ENCODE measurements at regions not wholly inside any gene's neighbourhood (a gene's known extent, or its start where the extent isn't known, plus 50 kb on each side); places are given as distances from the start of the nearest gene placed in this dataset.

DNA sequence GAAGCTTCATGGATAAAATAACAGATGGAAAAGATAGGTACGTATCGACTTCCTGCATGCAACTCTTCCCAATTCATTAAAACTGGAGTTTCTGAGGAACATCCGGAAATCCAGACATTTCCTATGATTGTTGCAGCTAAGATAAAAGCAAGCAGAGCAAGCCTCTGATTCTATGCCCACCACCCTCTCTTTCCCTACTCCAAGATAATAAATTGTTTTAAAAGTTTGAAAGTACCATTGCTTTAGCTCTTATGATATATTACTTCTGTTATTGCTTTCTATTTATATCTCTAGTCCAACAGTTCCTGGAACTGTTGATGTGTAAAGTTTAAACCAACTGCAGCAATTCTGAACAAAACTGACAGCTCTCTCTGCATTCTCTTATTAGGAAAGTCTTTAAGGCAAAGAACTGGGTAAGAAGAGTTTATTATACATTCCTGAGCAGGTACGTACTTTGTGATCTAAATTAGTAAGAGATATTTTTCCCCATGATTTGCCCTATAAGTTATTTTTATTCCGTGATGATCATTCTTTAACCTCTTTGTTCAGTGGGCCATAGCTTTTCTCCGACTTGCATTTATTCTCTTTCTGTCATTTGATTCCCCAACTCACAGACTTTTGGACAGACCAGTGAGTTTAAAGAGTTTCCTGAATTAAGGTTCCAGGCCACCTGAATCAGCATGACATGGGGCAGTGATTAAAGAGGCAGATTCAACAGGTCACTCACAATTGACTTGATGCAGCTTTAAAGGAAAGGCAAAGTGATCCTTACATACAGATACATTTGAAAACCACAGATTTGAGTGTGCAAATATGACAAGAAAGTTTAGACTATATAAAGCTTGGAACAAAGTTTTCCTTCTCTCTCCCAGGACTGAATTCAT, 94.2 kb upstream of the THRB start:
- DNase-seq (ENCODE audit: low read depth) = no peak
- TF ChIP-seq, protein P1, sequence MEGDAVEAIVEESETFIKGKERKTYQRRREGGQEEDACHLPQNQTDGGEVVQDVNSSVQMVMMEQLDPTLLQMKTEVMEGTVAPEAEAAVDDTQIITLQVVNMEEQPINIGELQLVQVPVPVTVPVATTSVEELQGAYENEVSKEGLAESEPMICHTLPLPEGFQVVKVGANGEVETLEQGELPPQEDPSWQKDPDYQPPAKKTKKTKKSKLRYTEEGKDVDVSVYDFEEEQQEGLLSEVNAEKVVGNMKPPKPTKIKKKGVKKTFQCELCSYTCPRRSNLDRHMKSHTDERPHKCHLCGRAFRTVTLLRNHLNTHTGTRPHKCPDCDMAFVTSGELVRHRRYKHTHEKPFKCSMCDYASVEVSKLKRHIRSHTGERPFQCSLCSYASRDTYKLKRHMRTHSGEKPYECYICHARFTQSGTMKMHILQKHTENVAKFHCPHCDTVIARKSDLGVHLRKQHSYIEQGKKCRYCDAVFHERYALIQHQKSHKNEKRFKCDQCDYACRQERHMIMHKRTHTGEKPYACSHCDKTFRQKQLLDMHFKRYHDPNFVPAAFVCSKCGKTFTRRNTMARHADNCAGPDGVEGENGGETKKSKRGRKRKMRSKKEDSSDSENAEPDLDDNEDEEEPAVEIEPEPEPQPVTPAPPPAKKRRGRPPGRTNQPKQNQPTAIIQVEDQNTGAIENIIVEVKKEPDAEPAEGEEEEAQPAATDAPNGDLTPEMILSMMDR (conservative IDR thresholded peaks at IDR 0.05; ENCODE audit: low read depth, low read length) = no peak
- no peak overlapping the region for H3K4me3 ChIP-seq (ENCODE audit: low read depth, low read length)

- TF ChIP-seq, protein P1 (conservative IDR thresholded peaks at IDR 0.05; ENCODE audit: low read depth, low read length) = no peak
- DNase-seq (ENCODE audit: low read depth) = no peak
- no peak overlapping the region for H3K4me3 ChIP-seq (ENCODE audit: low read depth, low read length)
Observed at GRCh38 chr3:24589513-24589851, 94.8 kb upstream of the THRB start.

GRCh38 chr3:24589931-24590880, 95.6 kb upstream of the THRB start:
- no peak for DNase-seq (ENCODE audit: low read depth)
- TF ChIP-seq, protein P1 (conservative IDR thresholded peaks at IDR 0.05; ENCODE audit: low read depth, low read length) = no peak
- H3K4me3 ChIP-seq (ENCODE audit: low read depth, low read length) = no peak overlapping the region

GRCh38 chr3:24591191-24591590, 96.5 kb upstream of the THRB start:
- no peak overlapping the region for H3K4me3 ChIP-seq (ENCODE audit: low read depth, low read length)
- TF ChIP-seq, protein P1 (conservative IDR thresholded peaks at IDR 0.05; ENCODE audit: low read depth, low read length) = no peak
- no peak for DNase-seq (ENCODE audit: low read depth)

- no peak overlapping the region for H3K4me3 ChIP-seq (ENCODE audit: low read depth, low read length)
- TF ChIP-seq, protein P1 (conservative IDR thresholded peaks at IDR 0.05; ENCODE audit: low read depth, low read length) = no peak
Observed at GRCh38 chr3:24591661-24592555, 97.3 kb upstream of the THRB start.

GRCh38 chr3:24594161-24594560, 99.5 kb upstream of the THRB start:
- TF ChIP-seq, protein P1 (conservative IDR thresholded peaks at IDR 0.05; ENCODE audit: low read depth, low read length) = no peak
- no peak for DNase-seq (ENCODE audit: low read depth)
- H3K4me3 ChIP-seq (ENCODE audit: low read depth, low read length) = no peak overlapping the region

More at GRCh38 chr3:24591661-24592555, 97.3 kb upstream of the THRB start:
- DNase-seq (ENCODE audit: low read depth) = no peak

Data from epithelial cell of proximal tubule (primary cell).